ENCODE measurements at regions not wholly inside any gene's neighbourhood (a gene's known extent, or its start where the extent isn't known, plus 50 kb on each side); places are given as distances from the start of the nearest gene placed in this dataset.

DNA sequence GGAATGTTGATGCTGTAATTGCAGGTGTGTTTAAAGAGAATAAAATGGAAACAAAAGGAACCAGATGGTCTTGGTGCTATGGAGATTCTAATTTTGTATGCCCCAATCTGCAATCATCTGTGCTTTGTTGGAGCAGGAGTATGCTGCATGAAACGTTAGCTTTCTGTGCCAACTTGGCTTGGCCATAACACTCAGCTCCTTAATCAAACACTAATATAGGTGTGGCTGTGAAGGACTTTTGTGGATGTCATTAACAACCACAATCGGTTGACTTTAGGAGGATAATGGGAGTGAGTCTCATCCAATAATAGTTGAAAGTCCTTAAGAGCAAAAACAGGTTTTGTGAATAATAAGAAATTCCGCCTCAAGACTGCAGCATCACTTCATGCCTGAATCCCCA is 399.2 kb downstream of the NLGN4X start:
- DNase-seq (ENCODE audit: low read depth), result no peak

DNA sequence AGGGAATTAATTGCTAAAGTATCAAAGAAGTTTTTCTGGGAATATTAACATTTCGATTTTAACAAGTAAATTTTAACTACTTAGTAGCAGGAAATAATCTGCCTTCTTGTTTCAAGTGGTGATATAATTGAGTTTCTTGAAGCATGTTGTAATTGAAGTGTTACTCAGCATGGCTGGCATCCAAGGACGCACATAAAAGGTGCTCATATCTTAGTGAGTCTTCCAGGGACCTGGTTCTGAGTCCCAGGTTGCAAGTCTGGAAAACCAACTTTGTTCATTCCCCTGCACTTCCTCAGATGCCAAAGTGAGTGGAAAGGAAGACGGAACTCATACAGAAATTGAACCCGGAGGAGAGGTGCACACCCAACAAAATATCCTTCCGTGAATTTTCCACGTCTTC is 399.6 kb downstream of the NLGN4X start:
- DNase-seq (ENCODE audit: low read depth), result no peak

DNA sequence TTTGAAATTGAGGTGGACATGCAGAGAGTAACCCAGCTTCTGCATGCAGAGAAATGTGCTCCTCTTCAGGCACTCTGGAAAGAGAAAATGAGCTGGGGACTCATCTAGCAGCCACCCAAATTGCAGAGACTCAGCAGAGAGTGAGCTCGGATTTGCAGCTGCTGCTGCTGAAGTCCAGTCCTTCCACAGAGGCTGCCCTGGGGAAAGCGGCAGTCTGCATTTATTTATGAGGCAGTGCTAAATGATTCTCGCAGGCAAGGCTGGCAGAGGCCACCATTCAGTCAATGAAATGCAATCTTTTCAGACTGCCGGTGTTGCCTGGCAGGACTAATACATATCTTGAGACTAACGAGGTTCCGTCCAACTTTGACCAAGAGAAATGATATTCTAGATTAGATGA is 404.8 kb downstream of the NLGN4X start:
- no peak for DNase-seq (ENCODE audit: low read depth)

DNA sequence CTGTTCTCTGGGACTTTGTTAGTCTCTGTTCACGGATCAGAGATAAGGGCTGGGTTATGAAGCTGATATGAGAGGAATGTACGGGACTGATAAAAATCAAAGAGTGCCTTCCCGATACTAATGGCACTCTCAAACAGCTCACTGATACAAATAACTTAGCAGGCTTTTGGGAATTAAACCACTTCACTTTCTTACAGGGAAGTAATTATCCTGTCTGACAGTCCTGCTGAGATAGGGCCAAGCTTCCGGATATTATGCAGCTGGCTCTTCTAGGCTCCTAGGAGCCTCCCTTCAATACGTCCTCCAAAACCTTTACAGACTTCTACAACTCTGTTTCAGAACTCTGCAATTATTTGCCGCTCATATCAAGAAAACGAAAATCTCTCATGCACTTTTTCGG is 418.0 kb downstream of the NLGN4X start:
- no peak for DNase-seq (ENCODE audit: low read depth)

DNA sequence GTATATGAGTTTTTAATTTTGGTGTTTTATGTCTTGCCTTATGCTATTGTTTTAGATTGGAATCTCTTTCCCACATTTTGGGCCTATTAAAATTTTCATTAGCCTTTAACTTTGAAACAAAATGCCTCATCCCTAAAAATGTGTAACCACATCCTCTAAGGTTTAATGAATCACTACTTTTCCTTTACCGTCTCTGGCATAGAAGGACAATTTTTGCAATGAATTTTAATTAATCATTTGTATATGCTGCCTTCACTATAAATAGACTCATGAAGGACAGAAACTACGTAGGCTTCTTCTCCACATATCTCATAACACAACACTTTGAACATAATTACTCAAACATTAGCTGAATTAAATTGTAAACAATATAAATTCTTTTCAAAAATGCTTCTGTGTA is 421.5 kb downstream of the NLGN4X start:
- no peak for DNase-seq (ENCODE audit: low read depth)

DNA sequence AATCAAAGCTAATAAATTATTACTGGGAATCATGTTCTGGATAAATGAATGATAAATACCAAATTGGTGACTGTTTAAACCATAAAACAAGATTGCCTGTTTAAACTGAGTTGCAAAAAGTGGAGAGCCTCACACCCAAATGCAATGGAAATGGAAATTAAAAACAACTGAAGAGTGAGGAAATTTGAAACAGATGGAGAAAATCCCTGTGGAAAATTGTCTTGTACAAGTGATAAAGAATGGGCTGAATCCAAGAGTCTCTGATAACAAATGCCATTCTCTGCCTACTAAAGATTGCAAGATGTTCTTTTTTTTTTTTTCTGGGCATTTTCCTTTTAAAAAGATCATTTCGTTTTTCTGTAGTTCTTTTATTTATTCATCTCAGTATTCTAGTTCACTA is 426.3 kb downstream of the NLGN4X start:
- DNase-seq (ENCODE audit: low read depth), result no peak

DNA sequence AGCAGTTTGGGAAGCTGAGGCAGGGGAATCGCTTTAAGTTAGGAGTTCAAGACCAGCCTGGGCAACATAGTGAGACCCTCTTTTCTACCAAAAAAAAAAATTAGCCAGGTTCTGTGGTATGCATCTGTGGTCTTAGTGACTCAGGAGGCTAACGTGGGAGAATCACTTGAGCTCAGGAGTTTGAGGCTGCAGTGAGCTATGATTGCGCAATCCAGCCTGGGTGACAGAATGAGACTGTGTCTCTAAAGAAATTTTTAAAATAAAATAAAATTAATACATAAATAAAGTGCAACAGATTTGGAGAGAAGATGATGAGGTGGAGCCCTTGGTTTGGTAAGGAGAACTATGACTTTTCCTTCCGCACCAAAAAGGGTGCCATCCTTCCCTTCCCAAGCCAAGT is 436.9 kb downstream of the NLGN4X start:
- DNase-seq (ENCODE audit: low read depth), result no peak

DNA sequence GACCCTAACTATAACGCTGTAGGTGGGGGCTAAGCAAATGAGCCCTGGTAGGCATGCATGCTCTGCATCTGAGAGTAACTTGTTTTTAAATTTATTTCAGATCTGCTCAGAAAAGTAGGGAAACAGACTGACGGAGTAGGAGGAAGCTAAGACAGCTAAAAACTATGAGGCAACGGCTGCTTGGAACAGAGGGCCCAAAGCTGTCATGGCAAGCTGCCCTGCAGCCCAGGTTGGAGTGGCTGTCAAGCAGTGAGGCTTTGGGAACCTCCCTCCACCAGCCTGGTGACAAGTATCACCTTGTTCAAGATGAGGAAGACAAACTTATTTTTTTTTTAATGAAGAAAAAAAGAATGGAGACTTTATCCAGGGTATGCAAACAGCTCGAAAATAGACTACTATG is 439.8 kb downstream of the NLGN4X start:
- DNase-seq (ENCODE audit: low read depth), result no peak

DNA sequence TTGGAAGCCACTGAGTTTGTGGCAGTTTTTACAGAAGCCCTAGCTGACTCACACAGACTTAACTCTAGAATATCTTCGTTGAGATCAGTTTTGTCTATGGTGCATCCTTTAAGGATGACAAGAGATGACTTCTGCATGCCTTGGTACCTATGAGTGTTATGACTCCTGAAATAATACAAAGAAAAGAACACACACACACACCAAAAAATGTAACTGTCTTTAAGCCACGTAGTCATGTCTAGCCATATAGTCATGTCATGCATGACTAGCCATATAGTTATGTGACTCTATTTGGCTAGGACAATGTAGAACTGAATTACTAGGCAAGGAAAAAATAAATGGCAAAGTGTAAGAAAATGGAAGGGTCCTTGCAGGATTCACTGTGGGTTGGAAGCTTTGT is 447.8 kb downstream of the NLGN4X start:
- no peak for DNase-seq (ENCODE audit: low read depth)

DNA sequence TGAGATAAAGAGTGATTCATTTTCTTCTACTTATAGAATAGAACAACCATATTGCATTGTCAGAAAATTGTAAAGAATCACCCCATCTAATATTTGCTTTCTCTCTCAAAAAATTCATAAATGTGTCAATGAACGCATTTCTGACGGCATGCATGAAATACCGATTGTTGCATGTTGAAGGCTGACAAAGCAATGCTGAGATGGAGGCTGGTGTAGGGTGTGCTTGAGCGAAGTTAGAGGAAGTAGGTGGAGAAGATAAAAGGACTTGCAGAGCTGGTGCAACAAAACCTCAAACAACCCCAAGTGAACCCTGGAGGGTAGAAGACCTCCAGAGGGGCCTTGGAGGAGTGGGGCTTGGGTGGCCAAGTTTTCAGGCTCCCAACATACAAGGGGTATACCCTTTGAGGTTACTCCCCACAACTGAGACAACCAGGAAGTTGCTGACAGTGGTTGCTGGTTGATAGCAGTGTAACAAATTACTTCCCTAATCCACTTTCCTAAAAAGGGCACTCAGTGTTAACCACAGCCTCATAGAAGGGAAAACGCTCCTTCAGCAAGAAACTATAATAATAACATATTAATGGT is 452.7 kb downstream of the NLGN4X start:
- DNase-seq (ENCODE audit: low read depth), result no peak

DNA sequence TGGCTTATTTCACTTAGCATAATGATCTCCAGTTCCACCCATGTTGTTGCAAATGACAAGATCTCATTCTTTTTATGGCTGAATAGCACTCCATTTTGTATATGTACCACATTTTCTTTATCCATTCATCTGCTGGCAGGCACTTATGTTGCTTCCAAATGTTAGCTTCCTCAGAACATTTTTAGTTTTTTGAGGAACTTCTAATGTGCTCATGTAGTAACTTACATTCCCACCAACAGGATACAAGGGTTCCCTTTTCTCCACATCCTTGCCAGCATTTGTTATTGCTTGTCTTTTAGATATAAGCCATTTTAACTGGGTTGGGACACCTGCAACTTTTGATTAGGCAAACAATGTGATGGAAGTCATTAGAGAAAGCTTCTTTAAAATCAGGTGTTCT is 454.2 kb downstream of the NLGN4X start:
- DNase-seq (ENCODE audit: low read depth), result no peak

DNA sequence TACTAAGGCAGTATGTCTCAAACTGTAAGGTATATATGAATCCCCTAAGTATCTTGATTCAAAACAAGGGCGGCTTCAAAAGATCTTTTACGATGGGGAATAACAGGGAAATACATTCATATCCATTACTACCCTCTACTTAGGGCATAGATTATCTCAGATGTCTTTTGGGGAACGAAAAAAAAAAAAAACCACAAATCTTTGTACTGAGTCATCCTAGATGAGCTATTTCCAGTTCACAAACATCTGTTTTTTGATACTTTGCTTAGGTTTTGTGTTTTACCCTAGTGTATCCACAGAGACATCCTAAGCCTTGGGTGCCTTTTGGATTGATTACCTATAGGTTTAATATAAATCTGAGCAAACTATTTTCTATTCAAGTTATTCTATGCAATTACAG is 457.2 kb downstream of the NLGN4X start:
- DNase-seq (ENCODE audit: low read depth), result no peak

DNA sequence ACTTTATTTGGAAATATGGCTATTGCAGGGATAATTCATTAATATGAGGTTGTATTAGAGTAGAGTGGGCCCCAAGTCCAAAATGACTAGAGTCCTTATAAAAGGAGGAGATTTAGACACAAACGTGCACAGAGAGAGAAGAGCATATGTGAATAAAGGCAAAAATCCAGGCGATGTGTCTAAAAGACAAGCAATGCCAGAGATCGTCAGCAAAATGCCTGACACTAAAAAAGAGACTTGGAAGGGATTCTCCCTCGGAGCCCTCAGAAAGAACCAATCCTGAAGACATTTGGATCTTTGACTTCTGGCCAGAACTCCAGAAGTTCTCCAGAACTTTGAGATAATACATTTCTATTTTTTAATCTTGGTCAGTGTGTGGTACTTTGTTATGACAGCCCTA is 472.1 kb downstream of the NLGN4X start:
- DNase-seq (ENCODE audit: low read depth), result no peak

DNA sequence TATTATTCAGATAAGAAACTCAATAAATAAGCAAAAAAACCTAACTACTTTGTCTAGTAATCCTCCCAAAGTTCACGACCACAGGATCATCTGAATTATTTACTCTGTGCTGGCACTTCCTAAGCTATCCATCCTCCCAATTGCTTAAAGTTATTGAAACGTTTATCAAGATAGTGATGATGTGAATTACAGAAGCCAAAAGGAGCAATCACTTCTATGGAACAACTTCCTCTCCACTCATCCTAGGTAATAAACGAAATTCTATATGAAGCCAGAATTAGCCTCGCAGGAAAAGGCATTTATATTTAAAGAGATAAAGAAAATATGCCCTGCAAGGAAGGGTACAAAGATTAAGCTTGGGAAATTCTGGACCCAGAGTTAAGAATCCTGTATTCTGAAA is 475.4 kb downstream of the NLGN4X start:
- no peak for DNase-seq (ENCODE audit: low read depth)

DNA sequence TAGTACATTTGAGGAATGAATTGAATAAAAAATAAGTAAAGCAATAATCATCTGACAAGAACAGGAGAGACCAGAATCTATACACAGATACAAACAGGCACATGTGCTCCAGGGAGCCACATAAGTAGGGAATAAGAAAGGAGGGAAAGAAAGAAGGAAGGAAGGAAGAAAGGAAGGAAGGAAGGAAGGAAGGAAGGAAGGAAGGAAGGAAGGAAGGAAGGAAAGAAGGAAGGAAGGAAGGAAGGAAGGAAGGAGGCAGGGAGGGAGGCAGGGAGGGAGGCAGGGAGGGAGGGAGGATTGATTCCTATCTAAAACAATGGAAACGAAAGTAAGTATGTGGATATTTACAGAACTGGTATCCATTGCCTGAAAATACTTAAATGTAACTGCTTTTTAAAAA is 475.8 kb downstream of the NLGN4X start:
- DNase-seq (ENCODE audit: low read depth), result no peak

DNA sequence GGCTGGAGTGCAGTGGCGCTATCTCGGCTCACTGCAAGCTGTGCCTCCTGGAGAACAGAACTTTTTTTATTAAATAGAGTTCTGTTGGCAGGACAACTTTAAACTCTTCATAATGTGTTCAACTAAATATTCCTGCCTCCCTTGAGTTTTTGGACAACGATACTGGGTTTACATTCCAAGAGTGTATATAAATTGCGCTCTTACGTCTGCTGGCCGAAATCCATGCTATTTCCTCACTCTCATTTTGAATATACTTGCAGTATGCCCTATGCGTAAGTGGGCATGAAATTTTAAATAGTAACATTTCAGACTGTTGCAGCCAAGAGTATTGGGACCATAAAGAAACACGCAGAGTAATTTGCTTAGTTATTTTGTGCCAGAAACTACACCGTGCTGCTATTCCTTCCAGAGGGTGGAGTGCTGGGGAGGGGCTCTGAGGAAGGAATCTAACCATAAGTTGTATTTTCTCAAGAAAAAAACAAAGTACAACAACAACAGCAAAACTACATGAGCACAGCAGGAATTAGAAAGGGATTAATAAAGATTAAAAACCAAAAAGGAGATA is 480.0 kb downstream of the NLGN4X start:
- no peak for DNase-seq (ENCODE audit: low read depth)

DNA sequence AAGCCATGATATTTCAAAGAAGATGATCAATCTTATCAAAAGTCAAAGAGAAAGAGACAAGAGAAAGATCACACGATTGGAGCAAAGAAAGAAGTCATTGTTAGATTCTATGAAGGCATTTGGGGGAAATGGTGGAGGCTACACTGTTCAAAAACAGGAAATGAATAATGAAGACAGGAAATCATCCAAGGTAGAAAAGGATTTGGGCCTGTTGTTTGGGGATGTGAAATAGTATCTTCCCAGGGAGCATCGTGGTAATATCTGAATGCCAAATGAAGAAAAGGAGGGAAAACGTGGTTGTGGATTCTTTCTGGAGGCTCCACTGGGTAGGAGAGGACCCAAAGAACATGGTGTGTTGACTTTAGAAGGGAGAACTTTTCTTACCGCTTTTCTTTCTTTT is 482.4 kb downstream of the NLGN4X start:
- DNase-seq (ENCODE audit: low read depth), result no peak

DNA sequence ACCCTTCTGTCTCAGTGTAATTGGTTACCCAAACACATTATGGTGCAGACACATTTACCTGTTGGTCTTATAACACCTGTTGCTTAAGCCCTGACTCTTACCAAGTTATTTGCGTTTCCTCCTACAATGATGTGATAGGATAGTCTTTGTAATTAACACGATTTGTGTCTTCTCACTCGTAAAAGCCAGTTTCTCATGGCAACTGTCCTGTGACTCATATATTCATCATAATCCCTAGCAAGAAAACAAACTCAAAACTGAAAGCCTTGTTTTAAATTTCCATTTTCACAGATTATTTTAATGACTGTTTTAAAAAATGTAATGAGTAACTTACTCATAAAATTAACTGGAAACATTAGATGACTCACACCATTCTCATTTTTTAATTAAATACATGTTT is 495.2 kb downstream of the NLGN4X start:
- no peak for DNase-seq (ENCODE audit: low read depth)

DNA sequence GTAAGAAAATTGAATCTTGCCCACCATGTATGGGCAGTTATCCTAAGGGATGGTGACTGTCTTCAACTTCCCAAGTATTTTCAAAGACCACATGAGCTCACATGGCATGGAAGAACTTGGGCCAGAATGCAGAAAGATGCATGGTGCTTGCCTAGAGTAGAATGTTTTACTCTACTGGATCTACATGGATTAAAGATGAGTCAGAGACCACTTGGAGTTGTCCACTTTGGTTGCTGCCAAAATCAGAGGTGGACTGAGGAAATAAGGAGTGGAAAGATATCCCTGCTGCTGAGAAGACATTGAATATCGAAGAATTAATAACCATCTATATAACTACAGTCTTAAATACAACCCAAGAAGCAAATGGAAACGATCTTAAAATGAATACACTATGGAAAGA is 498.1 kb downstream of the NLGN4X start:
- DNase-seq (ENCODE audit: low read depth), result no peak

DNA sequence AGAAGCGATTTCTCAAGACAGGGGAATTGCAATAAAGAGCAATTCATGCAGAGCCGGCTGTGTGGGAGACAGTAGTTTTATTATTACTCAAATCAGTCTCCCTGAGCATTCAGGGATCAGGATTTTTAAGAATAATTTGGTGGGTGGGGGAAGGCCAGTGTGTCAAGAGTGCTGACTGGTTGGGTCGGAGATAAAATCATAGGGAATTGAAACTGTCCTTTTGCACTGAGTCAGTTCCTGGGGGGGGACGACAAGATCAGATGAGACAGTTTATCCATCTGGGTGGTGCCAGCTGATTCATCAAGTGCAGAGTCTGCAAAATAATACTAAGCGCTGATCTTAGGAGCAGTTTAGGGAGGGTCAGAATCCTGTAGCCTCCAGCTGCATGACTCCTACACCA is 502.4 kb downstream of the NLGN4X start:
- DNase-seq (ENCODE audit: low read depth), result no peak

DNA sequence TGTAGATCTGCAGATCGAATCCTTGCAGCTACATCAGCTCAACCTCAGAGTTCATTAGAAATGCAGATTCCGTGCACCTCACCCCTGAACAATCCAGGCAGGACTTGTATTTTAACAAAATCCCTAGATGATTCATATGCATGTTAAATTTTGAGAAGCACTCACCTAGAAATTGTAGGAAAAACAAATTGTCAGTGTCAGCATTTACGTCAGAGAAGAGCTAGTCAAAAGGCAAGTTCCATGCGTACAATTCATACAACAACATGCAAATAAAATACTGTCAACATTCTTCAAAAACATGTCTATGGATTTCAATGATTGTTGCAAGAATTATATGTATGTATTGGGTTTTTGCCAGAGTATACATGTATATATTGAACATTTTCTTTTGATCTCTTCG is 504.5 kb downstream of the NLGN4X start:
- DNase-seq (ENCODE audit: low read depth), result no peak

DNA sequence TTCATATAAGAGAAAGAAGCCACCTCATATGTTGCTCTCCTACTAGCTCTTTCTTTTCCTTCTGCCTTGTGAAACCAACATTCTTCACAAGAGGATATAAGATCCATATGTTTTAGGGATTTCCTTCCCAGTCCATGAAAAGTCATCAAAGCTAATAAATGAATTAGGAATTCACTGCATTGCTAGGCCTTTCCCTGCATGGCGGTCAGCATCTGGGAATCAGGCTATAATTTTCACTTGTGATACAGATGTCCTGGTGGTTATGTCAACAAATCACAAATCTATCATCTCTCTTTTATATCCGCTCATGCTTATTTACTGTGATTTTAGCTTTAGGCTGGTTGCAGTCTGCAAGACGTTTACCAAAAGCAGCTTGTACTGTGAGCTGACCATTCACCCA is 510.0 kb downstream of the NLGN4X start:
- no peak for DNase-seq (ENCODE audit: low read depth)

DNA sequence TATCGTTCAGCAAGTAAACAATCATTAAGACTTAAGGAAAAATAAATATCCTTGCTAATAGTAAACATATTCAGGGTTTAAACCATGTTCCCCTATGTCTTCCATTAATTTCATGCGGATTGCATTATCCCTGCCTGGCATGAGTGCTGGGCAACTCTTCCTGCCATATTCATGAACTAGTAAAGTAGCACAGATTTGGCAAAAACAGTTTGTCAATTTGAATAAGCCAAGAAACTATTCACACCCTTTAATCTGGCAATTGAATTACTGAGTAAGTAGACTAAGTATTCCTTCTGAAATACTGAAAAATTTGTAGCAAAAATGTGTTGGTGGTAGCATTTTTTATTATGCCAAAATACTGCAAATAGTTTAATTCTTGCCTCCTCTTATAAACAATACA is 512.0 kb downstream of the NLGN4X start:
- no peak for DNase-seq (ENCODE audit: low read depth)

DNA sequence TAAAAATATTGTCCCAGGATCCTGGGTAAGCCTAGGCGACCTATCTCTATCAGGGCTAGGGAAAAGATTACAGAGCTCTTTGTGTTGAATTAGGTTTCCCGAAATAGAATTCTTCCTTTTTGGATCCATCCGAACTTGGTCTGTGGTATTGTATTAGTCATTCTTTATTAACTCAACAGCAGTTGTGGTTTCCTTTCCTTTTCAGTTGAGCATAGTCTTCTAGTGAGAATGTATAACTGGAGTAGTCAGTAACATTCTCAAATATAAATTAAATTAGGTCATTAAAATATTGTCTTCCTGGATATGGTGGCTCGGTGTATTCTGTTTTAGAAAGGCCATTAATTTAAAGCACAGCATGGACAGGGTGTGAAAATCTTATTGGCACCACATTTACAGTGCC is 520.4 kb downstream of the NLGN4X start:
- no peak for DNase-seq (ENCODE audit: low read depth)

DNA sequence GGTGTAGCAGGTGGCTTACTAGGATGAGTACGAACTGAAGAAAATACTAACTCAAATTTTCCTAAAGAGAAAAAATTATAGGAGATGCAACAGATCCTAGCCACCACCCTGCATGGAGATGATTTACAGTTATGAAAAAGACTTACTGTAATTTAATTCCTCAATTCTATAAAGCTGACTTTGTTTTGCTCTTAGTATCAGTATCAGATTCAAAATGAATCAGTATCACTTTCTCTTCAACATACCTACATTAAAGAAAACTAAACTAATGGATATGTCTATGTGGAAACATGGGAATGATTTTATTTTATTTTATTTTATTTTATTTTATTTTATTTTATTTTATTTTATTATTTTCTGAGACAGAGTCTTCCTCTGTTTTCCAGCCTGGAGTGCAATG is 525.8 kb downstream of the NLGN4X start:
- no peak for DNase-seq (ENCODE audit: low read depth)
